Natural killer cell (primary cell): ENCODE measurements at regions not wholly inside any gene's neighbourhood (a gene's known extent, or its start where the extent isn't known, plus 50 kb on each side); places are given as distances from the start of the nearest gene placed in this dataset.

Source experiments
- ATAC-seq, 3 donors: fragments of 150-1000 bp in 2 of 3; fragments of 200-7000 bp in 1 of 3; cut with Tn5 transposase; 1 replicate in 1 of 3; 2 replicates in 2 of 3; pipeline ENCODE4 v1.10.0; 2021; ENCODE audit warnings: mild to moderate bottlenecking in 2 of 3, moderate library complexity in 2 of 3
- DNase-seq, 2 donors: peaks; one replicate each; pipeline versions ENCODE4 v3.0.0 to v3.0.0-alpha.2; 2013 to 2021; ENCODE audit warnings: mixed read lengths in 1 of 2
- H3K27ac ChIP-seq: one replicate; pipeline ENCODE4 v1.5.1; 2013; ENCODE audit warnings: mild to moderate bottlenecking, low read length
- H3K27me3 ChIP-seq: one replicate; pipeline ENCODE4 v1.6.1; 2013; ENCODE audit warnings: low read length; ENCODE audit not compliant: control insufficient read depth, insufficient read depth
- H3K36me3 ChIP-seq: one replicate; pipeline ENCODE4 v1.6.1; 2013; ENCODE audit warnings: low read length; ENCODE audit not compliant: control insufficient read depth, insufficient read depth
- H3K4me1 ChIP-seq: one replicate; pipeline ENCODE4 v1.6.1; 2013; ENCODE audit warnings: low read length; ENCODE audit not compliant: control insufficient read depth, insufficient read depth
- H3K4me3 ChIP-seq: one replicate; pipeline ENCODE4 v1.5.1; 2013; ENCODE audit warnings: low read length
- H3K9me3 ChIP-seq: one replicate; pipeline ENCODE4 v1.6.1; 2013; ENCODE audit warnings: low read length; ENCODE audit not compliant: control insufficient read depth, insufficient read depth
- H3K27ac Mint-ChIP-seq, 2 donors: one replicate each; pipeline ENCODE4 v1.8.0; 2022; ENCODE audit warnings: mild to moderate bottlenecking in 2 of 2, mixed read lengths in 2 of 2, moderate library complexity in 1 of 2
- H3K27me3 Mint-ChIP-seq, 2 donors: one replicate each; pipeline ENCODE4 v1.8.0; 2022; ENCODE audit warnings: low read depth in 2 of 2, mixed read lengths in 2 of 2
- H3K36me3 Mint-ChIP-seq: one replicate; pipeline ENCODE4 v1.8.0; 2022; ENCODE audit warnings: mixed read lengths
- H3K4me1 Mint-ChIP-seq, 2 donors: one replicate each; pipeline ENCODE4 v1.8.0; 2022; ENCODE audit warnings: mixed read lengths in 2 of 2
- H3K4me3 Mint-ChIP-seq: one replicate; pipeline ENCODE4 v1.8.0; 2022; ENCODE audit warnings: mild to moderate bottlenecking, moderate library complexity, mixed read lengths
- H3K9me3 Mint-ChIP-seq, 2 donors: one replicate each; pipeline ENCODE4 v1.8.0; 2022; ENCODE audit warnings: mixed read lengths in 2 of 2
- WGBS: methylation state at CpG from one replicate; pipeline ENCODE4 v1.1.7; 2013; ENCODE audit warnings: missing lambda C conversion rate; ENCODE audit not compliant: insufficient coverage; 5-methylcytosine and 5-hydroxymethylcytosine counted together
- intact Hi-C: fragments of 100-400 bp; cut with micrococcal nuclease; formaldehyde crosslinking; loops from one replicate; pipeline ENCODE4 v1.14.2; 2022
- TF ChIP-seq, protein P1 (sequence below): fragments of 200-600 bp; IDR thresholded peaks from one replicate; pipeline ENCODE4 v1.8.0; 2022; ENCODE audit warnings: antibody characterized with exemption

DNA sequence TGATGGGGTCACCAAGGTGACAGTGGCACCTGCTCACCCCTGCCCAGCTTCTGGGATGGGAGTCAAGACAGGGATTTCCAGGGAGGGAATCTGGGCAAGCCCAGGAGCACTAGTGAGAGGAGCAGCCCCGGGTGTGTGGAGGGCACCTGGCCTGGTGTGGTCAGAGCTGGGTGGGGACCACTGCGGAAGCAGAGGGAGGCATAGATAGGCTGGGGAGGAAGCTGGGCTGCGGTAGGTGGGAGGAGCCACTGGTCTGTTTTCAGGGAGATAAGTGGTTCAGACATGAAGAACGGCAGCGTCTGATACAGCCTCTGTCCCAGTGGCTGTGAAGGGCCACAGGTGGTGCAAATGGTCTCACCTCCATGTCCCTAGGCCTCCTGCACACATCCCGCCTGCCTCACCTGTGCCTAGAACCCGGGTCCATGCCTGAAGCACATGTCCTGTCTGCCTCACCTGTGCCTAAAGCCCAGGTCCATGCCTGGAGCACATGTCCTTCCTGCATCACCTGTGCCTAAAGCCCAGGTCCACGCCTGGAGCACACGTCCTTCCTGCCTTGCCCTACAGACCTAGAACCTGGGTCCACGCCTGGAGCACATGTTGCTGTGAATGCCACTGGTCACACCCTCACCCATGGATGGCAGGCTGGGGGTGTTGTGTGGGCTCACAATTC lies 325.9 kb upstream of the AJAP1 start:
- H3K9me3 ChIP-seq = no peaks in the 10 kb centered on the region
- no peak overlapping the region for H3K4me3 ChIP-seq
- H3K36me3 ChIP-seq = no peaks in the 10 kb centered on the region
- H3K27me3 Mint-ChIP-seq = peaks cover 0 to 3% of the 10 kb centered on the region in 2 donors
- no peaks in the 10 kb centered on the region for H3K4me1 ChIP-seq
- H3K27ac ChIP-seq = no peak overlapping the region
- no peaks in the 10 kb centered on the region for H3K9me3 Mint-ChIP-seq
- TF ChIP-seq, protein P1, sequence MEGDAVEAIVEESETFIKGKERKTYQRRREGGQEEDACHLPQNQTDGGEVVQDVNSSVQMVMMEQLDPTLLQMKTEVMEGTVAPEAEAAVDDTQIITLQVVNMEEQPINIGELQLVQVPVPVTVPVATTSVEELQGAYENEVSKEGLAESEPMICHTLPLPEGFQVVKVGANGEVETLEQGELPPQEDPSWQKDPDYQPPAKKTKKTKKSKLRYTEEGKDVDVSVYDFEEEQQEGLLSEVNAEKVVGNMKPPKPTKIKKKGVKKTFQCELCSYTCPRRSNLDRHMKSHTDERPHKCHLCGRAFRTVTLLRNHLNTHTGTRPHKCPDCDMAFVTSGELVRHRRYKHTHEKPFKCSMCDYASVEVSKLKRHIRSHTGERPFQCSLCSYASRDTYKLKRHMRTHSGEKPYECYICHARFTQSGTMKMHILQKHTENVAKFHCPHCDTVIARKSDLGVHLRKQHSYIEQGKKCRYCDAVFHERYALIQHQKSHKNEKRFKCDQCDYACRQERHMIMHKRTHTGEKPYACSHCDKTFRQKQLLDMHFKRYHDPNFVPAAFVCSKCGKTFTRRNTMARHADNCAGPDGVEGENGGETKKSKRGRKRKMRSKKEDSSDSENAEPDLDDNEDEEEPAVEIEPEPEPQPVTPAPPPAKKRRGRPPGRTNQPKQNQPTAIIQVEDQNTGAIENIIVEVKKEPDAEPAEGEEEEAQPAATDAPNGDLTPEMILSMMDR = no peak
- H3K27ac Mint-ChIP-seq = no peak overlapping the region
- peak in 1 of 3 donors; percentile 57 for ATAC-seq
- 63% methylated on average over 10 of the region's 10 CpGs for WGBS
- intact Hi-C loops = no loop called here
- no peaks in the 10 kb centered on the region for H3K27me3 ChIP-seq
- H3K4me3 Mint-ChIP-seq = no peak overlapping the region
- DNase-seq = no peak
- H3K4me1 Mint-ChIP-seq = no peaks in the 10 kb centered on the region
- H3K36me3 Mint-ChIP-seq = no peaks in the 10 kb centered on the region

- no peaks in the 10 kb centered on the region for H3K27me3 ChIP-seq
- ATAC-seq (no peak), DNase-seq (no peak)
- TF ChIP-seq, protein P1 = no peak
- H3K27ac Mint-ChIP-seq = no peak overlapping the region
- no peak overlapping the region for H3K4me3 ChIP-seq
- intact Hi-C loops = no loop called here
- H3K4me1 ChIP-seq = no peaks in the 10 kb centered on the region
- no peaks in the 10 kb centered on the region for H3K36me3 ChIP-seq
- H3K27me3 Mint-ChIP-seq = peaks cover 0 to 3% of the 10 kb centered on the region in 2 donors
- H3K36me3 Mint-ChIP-seq = no peaks in the 10 kb centered on the region
- H3K27ac ChIP-seq = no peak overlapping the region
- H3K4me3 Mint-ChIP-seq = no peak overlapping the region
- H3K9me3 ChIP-seq = no peaks in the 10 kb centered on the region
- 90% methylated on average over 22 of the region's 23 CpGs for WGBS
- H3K9me3 Mint-ChIP-seq = no peaks in the 10 kb centered on the region
- H3K4me1 Mint-ChIP-seq = no peaks in the 10 kb centered on the region
Observed at GRCh38 chr1:4330805-4331766, 323.3 kb upstream of the AJAP1 start.

DNA sequence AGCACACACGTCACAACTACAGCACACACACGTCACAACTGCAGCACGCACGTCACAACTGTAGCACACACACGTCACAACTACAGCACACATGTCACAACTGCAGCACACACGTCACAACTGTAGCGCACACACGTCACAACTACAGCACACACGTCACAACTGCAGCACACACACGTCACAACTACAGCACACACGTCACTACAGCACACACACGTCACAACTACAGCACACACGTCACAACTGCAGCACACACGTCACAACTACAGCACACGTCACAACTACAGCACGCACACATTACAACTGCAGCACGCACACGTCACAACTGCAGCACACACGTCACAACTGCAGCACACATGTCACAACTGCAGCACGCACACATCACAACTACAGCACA lies 322.6 kb upstream of the AJAP1 start:
- Histone ChIP-seq H3K36me3 (no peaks in the 10 kb centered on the region), H3K4me1 (no peaks in the 10 kb centered on the region), H3K27me3 (no peaks in the 10 kb centered on the region), H3K4me3 (no peak overlapping the region), H3K9me3 (no peaks in the 10 kb centered on the region), H3K27ac (no peak overlapping the region)
- DNase-seq = no peak
- no peaks in the 10 kb centered on the region for H3K4me1 Mint-ChIP-seq
- no peak overlapping the region for H3K4me3 Mint-ChIP-seq
- H3K27ac Mint-ChIP-seq = no peak overlapping the region
- H3K9me3 Mint-ChIP-seq = peaks cover 4 to 5% of the 10 kb centered on the region in 2 donors
- H3K36me3 Mint-ChIP-seq = no peaks in the 10 kb centered on the region
- no peak for ATAC-seq
- TF ChIP-seq, protein P1 = no peak
- H3K27me3 Mint-ChIP-seq = peaks cover 0 to 3% of the 10 kb centered on the region in 2 donors
- WGBS = 94% methylated on average over 20 of the region's 20 CpGs
- intact Hi-C loops = no loop called here
